GM03348 (cell line): ENCODE measurements at regions not wholly inside any gene's neighbourhood (a gene's known extent, or its start where the extent isn't known, plus 50 kb on each side); places are given as distances from the start of the nearest gene placed in this dataset.
A peak's percentile ranks its signal among the peaks of the same experiment; 100 is the strongest.
"Not testable (repeated sequence)": the region's sequence is repeated elsewhere in the genome, so short reads cannot be mapped to it uniquely, and the experiment has no call there.

Experiments used
- DNase-seq: peaks from one replicate; pipeline ENCODE4 v3.0.0; 2012; ENCODE audit warnings: low spot score

DNA sequence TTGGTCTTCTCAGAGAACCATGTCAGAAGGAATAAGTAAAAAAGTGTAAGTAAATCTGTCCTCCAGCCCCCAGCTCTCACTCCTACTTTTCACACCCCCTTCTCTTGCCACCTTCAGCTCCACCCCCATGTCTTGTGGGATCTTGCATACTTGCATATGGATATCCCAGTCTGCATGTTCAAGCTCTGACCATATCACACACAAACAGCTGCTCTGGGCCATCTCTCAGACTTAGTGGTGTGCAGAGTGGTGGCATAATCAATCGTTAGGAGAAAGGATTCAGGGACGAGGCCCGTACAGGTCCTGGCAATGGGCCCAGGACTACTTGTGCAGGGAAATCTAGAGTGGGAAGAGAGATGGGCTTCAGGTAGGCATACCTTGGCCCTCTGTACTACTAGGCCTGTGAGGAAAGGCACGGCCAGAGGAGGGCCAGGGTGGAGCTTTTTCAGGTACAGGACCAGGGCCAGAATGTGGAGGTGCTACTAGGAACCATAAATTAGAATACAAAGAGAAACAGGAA is 112.0 kb upstream of the SGK1 start:
- no peak for DNase-seq

DNA sequence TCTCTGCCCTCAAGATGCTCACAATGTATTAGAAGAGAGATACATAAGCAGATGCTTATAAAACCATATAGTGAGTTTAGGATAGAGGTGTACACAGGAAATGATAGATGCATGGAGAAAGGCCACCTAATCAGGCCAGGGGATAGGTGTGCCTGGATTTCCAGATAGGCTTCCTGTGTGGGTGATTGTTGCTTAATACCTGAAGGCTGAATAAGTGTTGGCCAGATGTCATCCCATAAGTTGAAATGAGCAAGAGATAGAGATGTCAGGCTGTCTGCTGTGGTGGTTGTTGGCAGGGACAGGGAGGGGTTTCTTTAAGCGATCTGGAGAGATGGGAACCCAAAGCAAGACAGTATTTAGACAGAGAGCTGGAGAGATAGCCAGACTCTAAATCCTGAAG is 109.8 kb upstream of the SGK1 start:
- no peak for DNase-seq

DNA sequence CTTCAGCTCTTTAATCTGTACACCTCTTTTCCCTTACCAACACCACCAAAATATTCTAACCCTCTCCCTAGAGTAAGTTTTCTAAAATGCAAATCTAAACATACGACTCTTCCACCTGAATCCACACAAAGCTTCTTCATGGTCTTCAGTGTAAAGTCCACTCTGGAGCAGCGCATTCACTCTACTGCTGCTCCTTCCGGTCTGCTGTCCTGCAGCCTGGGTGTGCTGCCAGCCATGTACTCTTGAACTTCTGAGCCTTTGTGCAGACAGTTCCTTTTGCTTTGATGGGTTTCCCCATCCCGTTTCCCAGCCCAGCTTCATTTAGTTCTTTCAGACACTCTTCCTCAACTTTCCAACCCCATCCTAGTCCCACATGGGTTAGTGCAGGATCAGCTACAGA is 108.7 kb upstream of the SGK1 start:
- no peak for DNase-seq

DNA sequence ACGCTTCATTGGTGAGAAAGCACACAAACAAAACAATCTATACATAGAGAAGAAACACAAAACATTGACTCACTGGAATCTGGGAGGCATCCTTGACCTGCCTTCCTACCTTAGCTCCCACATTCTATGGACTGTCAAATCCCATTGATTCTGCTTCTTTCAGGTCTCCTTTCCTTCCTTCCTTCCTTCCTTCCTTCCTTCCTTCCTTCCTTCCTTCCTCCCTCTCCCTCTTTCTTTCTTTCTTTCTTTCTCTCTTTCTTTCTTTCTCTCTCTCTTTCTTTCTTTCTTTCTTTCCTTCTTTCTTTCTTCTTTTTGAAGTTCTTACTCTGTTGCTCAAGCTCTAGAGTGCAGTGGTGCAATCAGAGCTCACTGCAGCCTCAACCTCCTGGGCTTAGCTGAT is 108.0 kb upstream of the SGK1 start:
- DNase-seq, result not testable (repeated sequence)

DNA sequence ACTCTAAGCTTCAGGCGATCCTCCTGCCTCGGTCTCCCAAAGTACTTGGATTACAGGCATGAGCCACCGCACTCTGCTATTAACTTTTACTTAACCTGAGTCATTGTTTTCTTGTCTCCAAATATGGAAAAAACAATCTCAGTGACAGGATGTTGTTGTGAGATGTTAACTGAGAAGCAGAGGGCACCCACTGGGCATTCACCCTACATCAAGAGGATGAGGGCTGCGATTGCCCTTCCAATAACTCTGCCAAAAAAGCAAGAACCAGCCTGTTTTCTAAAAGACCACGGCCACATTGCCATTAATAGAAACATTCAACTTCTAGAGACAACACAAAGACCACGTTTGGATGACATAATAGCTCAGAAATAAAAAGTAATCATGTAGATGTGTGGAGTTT is 107.6 kb upstream of the SGK1 start:
- no peak for DNase-seq

DNA sequence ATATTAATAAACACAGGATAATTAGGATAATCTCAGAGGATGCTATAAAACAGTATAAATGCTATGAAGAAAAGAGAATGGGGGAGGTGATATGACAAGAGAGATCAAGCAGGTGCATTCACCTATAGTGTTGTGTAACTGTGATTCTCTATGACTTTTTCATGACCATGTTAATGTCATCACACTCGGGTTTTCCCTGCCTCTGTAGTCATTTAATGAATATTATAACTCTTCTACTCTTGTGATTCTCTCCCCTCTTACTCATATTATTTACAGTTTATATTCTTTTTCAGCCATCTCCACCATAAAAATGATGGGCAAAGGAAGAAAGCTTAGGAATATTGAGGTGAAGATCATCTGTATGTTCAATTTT is 106.9 kb upstream of the SGK1 start:
- no peak for DNase-seq

DNA sequence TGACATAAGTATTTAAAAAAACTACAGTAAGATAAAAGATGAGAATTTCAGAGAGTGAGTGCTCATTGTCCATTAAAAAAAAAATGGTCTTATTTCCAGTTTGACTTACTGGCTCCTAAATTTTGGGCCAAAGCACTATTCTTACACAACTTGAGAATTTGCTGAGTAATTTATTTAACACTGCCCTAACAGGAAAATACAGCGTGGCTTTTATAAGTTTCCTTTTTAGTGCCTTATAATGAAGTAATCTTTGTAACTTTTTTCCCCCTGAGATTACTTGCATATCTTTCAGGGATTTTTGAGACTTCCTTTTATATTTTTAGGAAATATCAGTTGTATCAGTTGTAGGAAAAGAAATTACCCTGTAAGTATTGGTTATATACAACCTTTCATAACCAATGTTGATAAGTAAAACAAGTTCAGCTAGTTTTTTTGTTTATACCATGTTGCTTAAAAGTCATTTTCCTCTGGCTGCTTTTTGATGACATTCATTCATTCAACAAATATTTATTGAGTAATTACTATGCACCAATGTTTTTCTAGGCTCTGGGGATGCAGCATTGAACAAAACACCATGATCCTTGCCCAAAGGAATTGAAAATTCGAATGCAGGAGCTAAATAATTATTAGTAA is 106.4 kb upstream of the SGK1 start:
- DNase-seq, result no peak

DNA sequence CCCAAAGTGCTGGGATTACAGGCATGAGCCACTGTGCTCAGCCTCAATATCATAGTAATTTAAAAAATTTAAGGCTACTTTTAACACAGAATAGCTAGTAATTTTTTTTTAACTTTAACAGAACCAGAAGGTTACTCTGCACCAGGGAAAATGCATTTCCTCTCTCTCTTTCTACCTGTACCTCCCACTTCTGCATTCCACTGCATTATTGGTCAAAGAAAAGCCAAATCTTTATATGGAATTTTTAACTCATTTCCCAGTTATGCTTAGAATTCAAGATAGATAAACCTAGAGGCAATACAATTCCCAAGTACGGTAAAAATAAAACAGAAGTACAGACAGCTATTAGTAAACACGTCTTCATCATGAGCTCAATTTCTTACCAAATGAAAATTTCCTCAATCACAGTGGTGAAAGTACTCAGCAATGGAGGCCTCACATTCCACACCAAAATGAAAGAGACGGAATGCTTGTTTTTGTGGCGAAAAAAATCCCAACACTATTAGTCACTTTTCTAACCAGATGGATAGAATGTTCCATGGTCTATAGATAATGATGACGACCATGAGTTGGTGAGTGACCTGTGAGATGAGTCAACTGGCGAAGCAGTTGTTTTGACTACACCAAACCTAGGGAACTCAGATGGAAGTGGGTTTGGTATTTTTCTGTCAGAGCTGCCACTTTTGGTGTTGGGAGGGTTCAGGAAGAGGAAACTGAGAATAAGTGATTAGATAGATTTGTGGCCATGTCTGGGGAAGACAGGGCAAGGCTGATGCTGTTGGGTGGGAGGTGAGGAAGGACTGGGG is 104.7 kb upstream of the SGK1 start:
- peak; percentile 80 for DNase-seq

DNA sequence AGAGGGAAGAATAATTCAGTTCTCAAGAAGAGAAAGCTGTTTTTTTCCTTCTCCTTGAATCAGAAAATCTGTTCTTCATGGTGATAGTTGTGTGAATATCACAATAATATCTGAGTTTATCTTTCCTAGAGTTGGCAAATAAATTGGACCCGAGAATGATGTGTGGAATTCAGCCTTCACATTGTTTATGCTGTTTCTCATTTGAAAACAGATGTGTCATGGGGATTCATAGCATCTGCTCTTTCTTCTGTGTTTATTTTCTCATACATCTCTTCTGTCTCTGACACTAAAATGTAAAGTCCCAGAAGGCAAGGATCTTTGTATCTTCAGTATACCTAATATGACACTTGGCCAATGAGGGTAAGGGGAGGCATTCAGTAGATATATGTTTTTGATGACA is 103.6 kb upstream of the SGK1 start:
- peak; percentile 31 for DNase-seq

DNA sequence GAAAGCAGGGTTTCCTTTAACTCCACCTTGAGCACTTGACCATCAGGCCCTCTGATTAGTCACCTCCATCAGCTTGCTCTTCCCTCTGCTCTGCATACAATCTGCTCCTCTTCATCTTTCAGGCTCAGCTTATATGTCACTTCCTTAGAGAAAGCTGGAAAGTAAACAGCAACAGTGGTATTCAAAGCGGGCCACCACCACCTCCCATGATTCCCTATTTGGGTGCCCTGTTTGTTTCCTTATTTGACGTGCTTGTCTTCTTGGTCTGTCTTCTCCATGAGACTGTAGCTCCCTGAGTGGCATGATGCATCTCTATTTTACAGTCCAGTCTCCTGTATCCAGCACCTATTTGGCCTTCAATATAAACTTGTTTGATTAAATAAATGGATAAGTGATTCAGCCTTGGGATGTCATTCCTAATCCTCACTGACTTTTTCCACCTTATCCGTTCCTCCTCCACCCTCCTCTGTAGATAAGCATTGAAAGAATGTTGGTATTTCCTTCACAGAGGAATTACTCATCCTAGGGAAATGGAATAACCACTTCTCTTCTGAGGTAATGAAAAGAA is 102.8 kb upstream of the SGK1 start:
- peak; percentile 50 for DNase-seq

DNA sequence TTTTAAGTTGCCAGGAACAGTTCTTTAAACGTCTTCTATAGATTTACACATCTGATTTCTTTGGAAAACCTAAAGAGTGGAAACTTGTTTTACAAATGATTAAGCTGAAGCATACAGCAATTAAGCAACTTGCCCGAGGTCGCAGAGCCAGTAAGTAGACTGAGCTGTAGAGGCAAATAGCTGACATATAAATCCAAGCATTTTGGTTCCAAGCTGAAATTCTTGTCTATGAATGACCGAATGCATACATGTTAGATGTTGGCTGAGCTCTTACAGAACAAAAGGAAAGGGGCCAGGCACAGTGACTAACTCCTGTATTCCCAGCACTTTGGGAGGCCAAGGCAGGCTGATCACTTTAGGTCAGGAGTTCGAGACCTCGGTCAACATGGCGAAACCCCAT is 101.8 kb upstream of the SGK1 start:
- no peak for DNase-seq

DNA sequence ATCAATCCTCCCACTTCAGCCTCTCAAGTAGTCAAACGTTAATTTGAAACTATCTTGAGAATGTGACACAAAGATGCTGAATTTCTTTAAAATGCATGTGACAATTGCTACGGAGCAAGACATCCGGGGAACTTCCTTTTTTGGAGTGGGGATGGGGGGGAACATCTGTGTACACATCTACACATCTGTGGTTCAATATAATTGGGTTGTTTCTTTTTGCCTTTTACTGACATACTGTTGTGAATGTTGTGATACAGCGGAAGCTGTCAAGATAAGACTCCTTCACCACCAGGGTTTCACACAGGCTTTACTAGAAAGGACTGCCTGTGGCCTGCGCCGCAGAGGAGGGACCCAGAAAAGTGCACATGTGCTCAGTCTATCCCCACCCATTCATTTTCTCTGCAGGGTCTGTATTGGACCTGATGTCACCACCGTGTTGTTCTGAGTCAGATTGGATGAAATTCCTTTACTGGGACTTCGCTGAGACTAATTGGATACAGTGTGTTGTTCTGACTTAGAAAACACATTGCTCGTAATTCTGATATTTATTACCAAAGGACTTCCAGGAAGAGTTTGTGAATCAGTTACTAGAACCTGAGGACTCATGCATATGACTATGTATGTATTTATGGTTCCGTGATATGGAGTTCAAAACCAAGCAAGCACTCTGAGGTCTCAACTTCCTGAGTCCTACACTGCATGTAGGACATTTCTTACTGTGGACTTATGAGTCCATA is 98.7 kb upstream of the SGK1 start:
- peak; percentile 55 for DNase-seq

DNA sequence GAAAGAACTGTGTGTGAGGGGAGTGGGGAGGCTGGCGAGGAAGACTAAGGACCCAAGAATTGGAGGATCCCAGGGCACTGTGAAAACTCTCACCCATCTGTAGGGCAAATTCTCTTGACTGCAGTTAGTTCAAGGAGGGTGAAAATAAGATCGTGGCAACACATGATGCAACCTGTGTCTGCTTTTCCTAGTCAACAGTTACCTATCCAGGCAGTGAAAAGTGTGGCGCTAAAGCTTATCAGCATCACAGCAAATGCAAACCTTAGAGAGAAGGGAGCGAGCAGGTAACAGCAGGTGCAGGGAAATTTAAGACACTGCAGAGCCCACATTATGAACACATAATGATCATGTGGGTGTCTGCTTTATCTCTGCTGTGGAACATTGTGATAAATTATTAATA is 97.7 kb upstream of the SGK1 start:
- DNase-seq, result no peak

DNA sequence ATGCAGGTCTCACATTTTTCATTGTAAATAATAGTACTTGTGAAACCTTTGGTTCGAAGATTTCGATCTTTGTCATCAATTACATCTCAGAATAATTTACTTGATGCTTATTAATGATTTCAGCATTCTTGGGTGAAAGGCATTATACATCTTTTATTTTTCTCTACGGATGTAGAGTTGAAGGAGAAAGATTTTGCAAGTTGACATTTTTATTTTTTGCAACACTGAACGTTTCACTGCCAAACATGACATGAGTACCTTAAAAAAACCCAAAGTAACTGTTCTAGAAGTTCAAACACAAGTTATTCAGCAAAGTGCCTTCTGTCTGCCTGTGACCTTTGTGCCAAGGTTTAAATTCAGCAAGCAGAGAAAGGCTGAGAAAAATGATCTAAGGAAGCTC is 97.3 kb upstream of the SGK1 start:
- no peak for DNase-seq

DNA sequence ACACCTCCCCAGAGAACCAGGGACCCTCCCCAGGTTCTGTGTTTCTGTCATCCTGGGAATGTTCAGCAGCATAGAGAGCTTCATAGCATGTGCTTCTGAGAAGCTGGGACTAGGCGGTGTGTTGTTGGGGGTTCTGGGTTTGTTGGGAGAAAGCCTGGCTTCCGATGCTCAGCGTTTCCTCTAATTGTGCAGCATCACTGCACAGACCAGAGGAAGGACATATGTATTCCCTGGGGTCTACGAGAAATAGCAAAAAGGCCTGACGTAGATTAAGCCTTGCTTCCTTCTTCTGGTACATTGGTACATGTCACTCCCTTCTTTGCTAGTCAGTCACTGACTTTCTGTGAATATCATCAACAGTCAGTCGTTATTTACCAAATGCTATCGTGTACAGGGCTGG is 96.9 kb upstream of the SGK1 start:
- no peak for DNase-seq

DNA sequence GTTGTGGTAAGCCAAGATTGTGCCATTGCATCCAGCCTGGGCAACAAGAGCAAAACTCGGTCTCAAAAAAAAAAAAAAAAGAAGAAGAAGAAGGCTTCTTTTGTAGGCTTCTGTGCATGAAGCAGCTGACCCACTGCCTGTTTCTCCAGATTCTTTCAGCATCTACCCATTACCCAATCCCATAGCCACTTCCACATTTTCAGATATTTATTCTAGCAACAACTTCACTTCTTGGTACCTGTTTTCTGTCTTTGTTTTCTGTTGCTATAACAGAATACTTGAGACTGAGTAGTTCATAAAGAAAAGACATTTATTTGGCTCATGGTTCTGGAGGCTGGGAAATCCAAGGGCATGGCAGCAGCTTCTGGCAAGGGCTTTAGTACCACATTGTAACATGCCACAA is 95.3 kb upstream of the SGK1 start:
- DNase-seq, result no peak

DNA sequence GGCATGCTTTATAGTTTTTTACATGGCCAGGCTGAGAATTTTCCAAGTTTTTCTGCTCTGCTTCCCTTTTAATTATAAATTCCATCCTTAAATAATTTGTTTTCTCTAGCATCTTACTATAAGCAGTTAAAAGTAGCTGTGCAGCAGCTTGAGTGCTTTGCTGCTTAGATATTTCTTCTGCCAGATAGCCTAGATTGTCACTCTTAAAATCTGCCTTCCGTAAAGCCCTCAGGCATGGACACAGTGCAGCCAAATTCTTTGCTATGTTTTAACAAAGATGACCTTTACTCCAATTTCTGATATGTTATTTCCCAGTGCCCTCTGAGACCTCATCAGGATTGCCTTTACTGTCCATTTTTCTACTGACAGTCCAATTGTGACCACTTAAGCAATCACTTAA is 92.6 kb upstream of the SGK1 start:
- DNase-seq, result no peak

DNA sequence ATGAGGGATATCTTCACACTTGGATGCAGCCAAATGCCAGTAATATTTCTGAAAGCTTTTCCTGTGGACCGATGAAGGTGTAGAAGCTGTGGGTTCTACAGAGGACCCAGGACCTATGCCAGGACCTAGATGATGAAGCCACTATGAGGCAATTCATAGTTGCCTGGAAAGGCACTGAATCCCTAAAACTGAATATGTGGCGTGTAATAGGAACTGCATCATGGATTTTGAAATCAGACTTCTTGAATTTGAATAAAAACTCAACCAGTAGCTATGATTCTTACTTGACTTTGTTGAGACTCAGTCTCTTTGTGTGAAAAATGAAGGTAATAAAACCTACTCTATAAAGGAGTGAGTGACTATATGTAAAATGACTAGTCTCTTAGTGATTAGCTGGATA is 89.9 kb upstream of the SGK1 start:
- DNase-seq, result no peak

DNA sequence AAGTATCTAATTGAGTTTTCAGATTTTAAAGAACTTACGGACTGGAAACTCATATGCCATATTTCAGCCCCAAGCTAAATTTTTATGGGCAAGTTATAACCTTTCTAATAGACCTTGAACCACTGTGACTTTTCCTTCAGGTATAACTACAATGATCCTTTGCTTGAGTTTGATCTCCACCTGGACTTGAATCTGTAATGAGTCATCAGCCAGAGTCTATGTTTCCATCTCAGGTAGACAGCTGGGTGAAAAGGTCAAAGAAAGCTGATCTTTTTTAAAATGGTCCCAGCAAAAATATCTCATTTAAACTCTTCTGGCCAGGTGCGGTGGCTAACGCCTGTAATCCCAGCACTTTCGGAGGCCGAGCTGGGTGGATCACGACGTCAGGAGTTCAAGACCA is 88.4 kb upstream of the SGK1 start:
- DNase-seq, result no peak

DNA sequence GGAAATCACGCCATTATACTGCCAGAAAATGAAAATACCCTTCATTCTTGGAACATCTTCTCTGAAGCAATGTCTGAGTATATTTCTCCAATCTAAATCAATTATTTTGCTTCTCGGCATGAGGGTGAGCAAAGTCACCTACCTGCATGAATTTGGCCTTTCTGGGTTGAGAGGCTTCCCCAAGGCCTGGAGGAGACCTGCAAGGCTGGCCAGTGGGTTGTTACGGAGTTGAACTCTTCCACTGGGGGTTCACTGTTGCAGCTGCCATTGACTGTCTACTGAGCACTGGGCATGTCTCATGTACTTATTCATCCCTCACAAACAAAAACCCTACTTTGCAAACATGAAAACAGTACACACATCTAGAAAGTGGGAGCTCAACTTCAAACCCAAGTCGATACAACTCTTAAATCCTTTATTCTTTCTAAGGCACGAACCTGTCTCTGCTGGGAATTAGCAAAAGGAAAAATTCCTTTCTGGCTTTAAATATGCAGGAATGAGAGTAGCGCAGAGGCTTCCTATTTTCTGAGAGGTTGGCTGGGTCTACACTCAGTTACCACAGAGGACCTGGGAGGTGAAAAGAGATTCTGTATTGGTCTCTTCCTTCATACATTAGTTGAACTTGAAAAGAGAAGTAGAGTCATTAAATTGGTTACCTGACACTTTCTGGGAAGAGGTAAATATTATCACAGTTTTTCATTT is 87.6 kb upstream of the SGK1 start:
- DNase-seq, result no peak

DNA sequence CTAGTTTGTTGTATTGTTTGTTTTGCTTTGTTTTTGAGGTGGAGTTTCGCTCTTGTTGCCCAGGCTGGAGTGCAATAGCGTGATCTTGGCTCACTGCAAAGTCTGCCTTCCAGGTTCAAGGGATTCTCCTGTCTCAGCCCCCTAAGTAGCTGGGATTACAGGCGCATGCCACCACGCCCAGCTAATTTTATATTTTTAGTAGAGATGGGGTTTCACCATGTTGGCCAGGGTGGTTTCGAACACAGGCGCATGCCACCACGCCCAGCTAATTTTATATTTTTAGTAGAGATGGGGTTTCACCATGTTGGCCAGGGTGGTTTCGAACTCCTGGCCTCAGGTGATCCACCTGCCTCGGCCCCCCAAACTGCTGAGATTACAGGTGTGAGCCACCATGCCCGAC is 85.4 kb upstream of the SGK1 start:
- DNase-seq, result not testable (repeated sequence)

DNA sequence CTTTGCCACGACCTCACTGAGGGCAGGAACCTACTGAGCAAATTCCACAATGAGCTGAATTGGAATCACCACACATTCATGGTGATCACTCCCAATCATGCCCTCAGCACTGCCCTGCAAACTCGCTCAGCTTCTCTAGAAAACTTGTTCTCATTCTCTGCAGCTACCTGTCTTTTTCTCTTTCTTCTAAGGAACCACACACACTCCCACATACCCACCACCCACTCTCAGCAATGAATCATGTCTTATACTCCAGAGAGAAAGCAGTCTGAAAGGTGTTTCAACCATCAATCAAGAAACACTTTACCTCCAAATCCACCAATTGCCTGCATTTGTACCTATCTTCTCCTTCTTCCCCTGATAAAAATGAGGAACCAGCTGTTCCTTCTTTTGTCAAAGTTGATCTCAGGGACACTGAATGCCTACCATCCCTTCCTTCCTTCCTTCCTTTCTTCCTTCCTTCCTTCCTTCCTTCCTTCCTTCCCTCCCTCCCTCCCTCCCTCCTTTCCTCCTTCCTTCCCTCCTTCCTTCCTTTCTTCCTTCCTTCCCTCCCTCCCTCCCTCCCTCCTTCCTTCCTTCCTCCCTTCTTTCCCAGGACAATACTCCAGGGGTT is 84.6 kb upstream of the SGK1 start:
- DNase-seq, result no peak
